Esophagus squamous epithelium (tissue), 5 donors: ENCODE measurements at regions not wholly inside any gene's neighbourhood (a gene's known extent, or its start where the extent isn't known, plus 50 kb on each side); places are given as distances from the start of the nearest gene placed in this dataset.

ENCODE experiments used
- DNase-seq: peaks from one replicate; lab custom pipeline; 2025; lab: John Stamatoyannopoulos, UW
- H3K27ac ChIP-seq, 4 donors: fragments of 200-600 bp; sonication (generic); one replicate each; pipeline ENCODE4 v1.5.1; 2016 to 2019; ENCODE audit warnings: mild to moderate bottlenecking in 1 of 4
- H3K27me3 ChIP-seq, 4 donors: fragments of 200-600 bp; sonication (generic); 1 replicate in 3 of 4; 2 replicates in 1 of 4; pipeline versions ENCODE4 v1.5.1 to v1.6.0; 2017 to 2021; ENCODE audit warnings: antibody characterized with exemption in 1 of 4
- H3K36me3 ChIP-seq, 3 donors: fragments of 200-600 bp; sonication (generic); one replicate each; pipeline ENCODE4 v1.5.1; 2016 to 2019
- H3K4me1 ChIP-seq, 3 donors: fragments of 200-600 bp; sonication (generic); one replicate each; pipeline ENCODE4 v1.5.1; 2017 to 2019
- H3K4me3 ChIP-seq, 4 donors: fragments of 200-600 bp; sonication (generic); 1 replicate in 3 of 4; 2 replicates in 1 of 4; pipeline ENCODE4 v1.5.1; 2016 to 2019; ENCODE audit warnings: mild to moderate bottlenecking in 2 of 4, moderate library complexity in 1 of 4
- H3K9me3 ChIP-seq, 3 donors: fragments of 200-600 bp; sonication (generic); one replicate each; pipeline ENCODE4 v1.5.1; 2016 to 2019
- CTCF ChIP-seq, 6 experiments: fragments of 450-650 bp in 4 of 6; fragments of 200-600 bp in 2 of 6; sonication (generic) in 2 of 6; IDR thresholded peaks; one replicate each; pipeline ENCODE4 v1.5.1; 2016 to 2019; ENCODE audit warnings: antibody characterized with exemption in 6 of 6, mild to moderate bottlenecking in 4 of 6, moderate library complexity in 4 of 6
- POLR2A ChIP-seq, 4 donors: fragments of 450-650 bp; IDR thresholded peaks; one replicate each; pipeline ENCODE4 v1.6.1; 2017; ENCODE audit warnings: antibody characterized with exemption in 4 of 4, mild to moderate bottlenecking in 4 of 4, moderate library complexity in 3 of 4
- WGBS, 2 donors: methylation state at CpG; one replicate each; pipeline ENCODE4 v1.1.5; 2018; 5-methylcytosine and 5-hydroxymethylcytosine counted together
- intact Hi-C: fragments of 100-400 bp; cut with DNase I; formaldehyde crosslinking; loops from one replicate; pipeline ENCODE4 v1.15.0; 2022
- donor health status: DM: yes; HTN: yes; CAD: no.

GRCh38 chr1:229186373-229187056 lies 84.4 kb upstream of the RAB4A start:
- WGBS, 2 donors = 83 to 84% methylated on average over 6 to 8 of the region's 9 CpGs
- Histone ChIP-seq H3K9me3 (no peaks in the 10 kb centered on the region), H3K27ac (no peak overlapping the region), H3K4me1 (peaks cover 0 to under 1% (median 0%) of the 10 kb centered on the region in 3 donors), H3K4me3 (no peak overlapping the region), H3K36me3 (no peaks in the 10 kb centered on the region), H3K27me3 (no peaks in the 10 kb centered on the region)
- DNase-seq = no peak
- intact Hi-C loops = no loop called here
- no peak for TF ChIP-seq POLR2A (IDR thresholded peaks at IDR 0.05)
- TF ChIP-seq CTCF (IDR thresholded peaks at IDR 0.05) = no peak

GRCh38 chr1:229190057-229190575 lies 80.8 kb upstream of the RAB4A start:
- TF ChIP-seq POLR2A (IDR thresholded peaks at IDR 0.05) = no peak
- no peak for TF ChIP-seq CTCF (IDR thresholded peaks at IDR 0.05)
- intact Hi-C loops = no loop called here
- Histone ChIP-seq H3K9me3 (no peaks in the 10 kb centered on the region), H3K4me1 (peaks cover 0 to 4% (median 0%) of the 10 kb centered on the region in 3 donors), H3K36me3 (no peaks in the 10 kb centered on the region), H3K27me3 (no peaks in the 10 kb centered on the region), H3K27ac (no peak overlapping the region), H3K4me3 (no peak overlapping the region)
- no peak for DNase-seq
- WGBS, 2 donors = 57 to 88% methylated on average over 1 of the region's 1 CpG

GRCh38 chr1:229191066-229191674 lies 79.7 kb upstream of the RAB4A start:
- H3K36me3 ChIP-seq = no peaks in the 10 kb centered on the region
- no peaks in the 10 kb centered on the region for H3K9me3 ChIP-seq
- H3K4me3 ChIP-seq = no peak overlapping the region
- no peak for TF ChIP-seq POLR2A (IDR thresholded peaks at IDR 0.05)
- no peak for TF ChIP-seq CTCF (IDR thresholded peaks at IDR 0.05)
- no peak overlapping the region for H3K27ac ChIP-seq
- DNase-seq = no peak
- WGBS, 2 donors = 66 to 68% methylated on average over 3 of the region's 3 CpGs
- intact Hi-C loops = no loop called here
- no peaks in the 10 kb centered on the region for H3K27me3 ChIP-seq
- H3K4me1 ChIP-seq = peaks cover 0 to 4% (median 0%) of the 10 kb centered on the region in 3 donors

GRCh38 chr1:229192031-229192430 lies 78.9 kb upstream of the RAB4A start:
- 17 to 18% methylated on average over 1 of the region's 1 CpG for WGBS, 2 donors
- peaks cover 0 to 4% (median 0%) of the 10 kb centered on the region in 3 donors for H3K4me1 ChIP-seq
- H3K27ac ChIP-seq = no peak overlapping the region
- H3K9me3 ChIP-seq = no peaks in the 10 kb centered on the region
- no peak for TF ChIP-seq POLR2A (IDR thresholded peaks at IDR 0.05)
- no peak for TF ChIP-seq CTCF (IDR thresholded peaks at IDR 0.05)
- DNase-seq = no peak
- H3K36me3 ChIP-seq = no peaks in the 10 kb centered on the region
- H3K4me3 ChIP-seq = no peak overlapping the region
- intact Hi-C loops = no loop called here
- no peaks in the 10 kb centered on the region for H3K27me3 ChIP-seq

GRCh38 chr1:229192853-229193252 lies 78.1 kb upstream of the RAB4A start:
- DNase-seq = no peak
- H3K27ac ChIP-seq = no peak overlapping the region
- H3K4me3 ChIP-seq = no peak overlapping the region
- TF ChIP-seq CTCF (IDR thresholded peaks at IDR 0.05) (no peak), POLR2A (IDR thresholded peaks at IDR 0.05) (no peak)
- H3K36me3 ChIP-seq = no peaks in the 10 kb centered on the region
- H3K27me3 ChIP-seq = no peaks in the 10 kb centered on the region
- intact Hi-C loops = no loop called here
- 83 to 87% methylated on average over 4 of the region's 4 CpGs for WGBS, 2 donors
- peaks cover 0 to 4% (median 0%) of the 10 kb centered on the region in 3 donors for H3K4me1 ChIP-seq
- no peaks in the 10 kb centered on the region for H3K9me3 ChIP-seq
